HepG2 (cell line): ENCODE measurements at regions not wholly inside any gene's neighbourhood (a gene's known extent, or its start where the extent isn't known, plus 50 kb on each side); places are given as distances from the start of the nearest gene placed in this dataset.

Source experiments
- BATF2 ChIP-seq: sonication (generic); formaldehyde crosslinking; IDR thresholded peaks from 2 replicates; pipeline ENCODE4 v1.8.0; 2022; ENCODE audit warnings: mild to moderate bottlenecking, missing genetic modification reagents, moderate library complexity
- BCL6 ChIP-seq: IDR thresholded peaks from 2 replicates; pipeline ENCODE4 v1.6.1; 2016; ENCODE audit warnings: missing genetic modification reagents, missing compliant biosample characterization
- CBX2 ChIP-seq, 2 experiments: fragments of 200-600 bp in 1 of 2; sonication (generic); formaldehyde crosslinking in 1 of 2; IDR thresholded peaks; 2 replicates each; pipeline versions ENCODE4 v1.7.0 to v1.8.1; 2018 to 2022; ENCODE audit warnings: low read depth in 2 of 2, low read length in 1 of 2, mild to moderate bottlenecking in 1 of 2, missing genetic modification reagents in 1 of 2
- CEBPG ChIP-seq: IDR thresholded peaks from 2 replicates; pipeline ENCODE4 v1.6.1; 2016
- CREM ChIP-seq, 2 experiments: sonication (generic) in 1 of 2; formaldehyde crosslinking in 1 of 2; IDR thresholded peaks; 2 replicates each; pipeline versions ENCODE4 v1.4.0 to v1.6.1; 2016 to 2020; ENCODE audit warnings: antibody characterized with exemption in 1 of 2, mild to moderate bottlenecking in 1 of 2, missing genetic modification reagents in 1 of 2
- DMTF1 ChIP-seq: sonication (generic); formaldehyde crosslinking; IDR thresholded peaks from 2 replicates; pipeline ENCODE4 v1.4.0; 2020; ENCODE audit warnings: mild to moderate bottlenecking, missing genetic modification reagents
- HOXA3 ChIP-seq: sonication (generic); formaldehyde crosslinking; IDR thresholded peaks from 2 replicates; pipeline ENCODE4 v1.5.0; 2020; ENCODE audit warnings: missing genetic modification reagents
- RAD21 ChIP-seq: fragments of 450-650 bp; formaldehyde crosslinking; IDR thresholded peaks from 2 replicates; pipeline ENCODE4 v1.5.0; 2020; ENCODE audit warnings: mild to moderate bottlenecking
- SKIL ChIP-seq: sonication (generic); formaldehyde crosslinking; IDR thresholded peaks from 2 replicates; pipeline ENCODE4 v1.8.0; 2022; ENCODE audit warnings: missing genetic modification reagents, mild to moderate bottlenecking, moderate library complexity, borderline replicate concordance
- TBP ChIP-seq: sonication (generic); formaldehyde crosslinking; IDR thresholded peaks from 2 replicates; pipeline ENCODE4 v1.5.0; 2020; ENCODE audit warnings: missing genetic modification reagents
- ZBTB7A ChIP-seq: sonication (generic); formaldehyde crosslinking; IDR thresholded peaks from 2 replicates; pipeline ENCODE4 v1.8.0; 2022; ENCODE audit warnings: mild to moderate bottlenecking, missing genetic modification reagents
- ZNF234 ChIP-seq: sonication (generic); formaldehyde crosslinking; conservative IDR thresholded peaks from 2 replicates; pipeline ENCODE4 v1.5.1; 2020; ENCODE audit warnings: mild to moderate bottlenecking, missing genetic modification reagents
- ZNF282 ChIP-seq: fragments of 450-650 bp; IDR thresholded peaks from 2 replicates; pipeline ENCODE4 v1.6.1; 2018; ENCODE audit not compliant: partially characterized antibody
- ZNF30 ChIP-seq: sonication (generic); formaldehyde crosslinking; IDR thresholded peaks from 2 replicates; pipeline ENCODE4 v1.5.0; 2020; ENCODE audit warnings: mild to moderate bottlenecking, missing genetic modification reagents
- ZNF589 ChIP-seq: sonication (generic); formaldehyde crosslinking; conservative IDR thresholded peaks from 2 replicates; pipeline ENCODE4 v1.8.0; 2022; ENCODE audit warnings: mild to moderate bottlenecking, moderate library complexity, missing genetic modification reagents
- ZNF747 ChIP-seq: sonication (generic); formaldehyde crosslinking; IDR thresholded peaks from 2 replicates; pipeline ENCODE4 v1.8.1; 2023; ENCODE audit warnings: missing genetic modification reagents, mild to moderate bottlenecking, borderline replicate concordance
- ZNF850 ChIP-seq: sonication (generic); formaldehyde crosslinking; conservative IDR thresholded peaks from 2 replicates; pipeline ENCODE4 v1.9.0; 2021; ENCODE audit warnings: mild to moderate bottlenecking, missing genetic modification reagents
- TF ChIP-seq, protein P1 (sequence below): sonication (generic); formaldehyde crosslinking; IDR thresholded peaks from 2 replicates; pipeline ENCODE4 v1.4.0; 2020; ENCODE audit warnings: missing genetic modification reagents, borderline replicate concordance
- TF ChIP-seq, protein P2 (sequence below): sonication (generic); formaldehyde crosslinking; IDR thresholded peaks from 2 replicates; pipeline ENCODE4 v1.4.0; 2020; ENCODE audit warnings: missing genetic modification reagents

- TF ChIP-seq CREM (IDR thresholded peaks at IDR 0.05) (peak; percentile 83), CREM (CRISPR knock-in tag; IDR thresholded peaks at IDR 0.05) (no peak), BATF2 (CRISPR knock-in tag) (no peak), CEBPG (CRISPR knock-in tag) (peak; percentile 76), ZNF234 (CRISPR knock-in tag) (no peak), RAD21 (CRISPR knock-in tag) (no peak), DMTF1 (no peak), ZNF30 (CRISPR knock-in tag) (no peak), ZNF589 (no peak; the same call in 1 of the 2 replicates), ZNF747 (CRISPR knock-in tag) (no peak), CBX2 (IDR thresholded peaks at IDR 0.05; ENCODE audit: low read depth, low read length) (peak; percentile 61; the same call in 1 of the 2 replicates), CBX2 (CRISPR knock-in tag; IDR thresholded peaks at IDR 0.05; ENCODE audit: low read depth) (no peak), ZNF282 (no peak), BCL6 (peak; percentile 94), HOXA3 (CRISPR knock-in tag) (no peak; the same call in 1 of the 2 replicates), ZNF850 (CRISPR knock-in tag) (no peak), ZBTB7A (CRISPR knock-in tag) (0 out of 2 replicates have a peak, but pooled peaks have one; percentile 24), TBP (CRISPR knock-in tag) (no peak), SKIL (CRISPR knock-in tag) (peak; percentile 88)
- TF ChIP-seq, protein P1, sequence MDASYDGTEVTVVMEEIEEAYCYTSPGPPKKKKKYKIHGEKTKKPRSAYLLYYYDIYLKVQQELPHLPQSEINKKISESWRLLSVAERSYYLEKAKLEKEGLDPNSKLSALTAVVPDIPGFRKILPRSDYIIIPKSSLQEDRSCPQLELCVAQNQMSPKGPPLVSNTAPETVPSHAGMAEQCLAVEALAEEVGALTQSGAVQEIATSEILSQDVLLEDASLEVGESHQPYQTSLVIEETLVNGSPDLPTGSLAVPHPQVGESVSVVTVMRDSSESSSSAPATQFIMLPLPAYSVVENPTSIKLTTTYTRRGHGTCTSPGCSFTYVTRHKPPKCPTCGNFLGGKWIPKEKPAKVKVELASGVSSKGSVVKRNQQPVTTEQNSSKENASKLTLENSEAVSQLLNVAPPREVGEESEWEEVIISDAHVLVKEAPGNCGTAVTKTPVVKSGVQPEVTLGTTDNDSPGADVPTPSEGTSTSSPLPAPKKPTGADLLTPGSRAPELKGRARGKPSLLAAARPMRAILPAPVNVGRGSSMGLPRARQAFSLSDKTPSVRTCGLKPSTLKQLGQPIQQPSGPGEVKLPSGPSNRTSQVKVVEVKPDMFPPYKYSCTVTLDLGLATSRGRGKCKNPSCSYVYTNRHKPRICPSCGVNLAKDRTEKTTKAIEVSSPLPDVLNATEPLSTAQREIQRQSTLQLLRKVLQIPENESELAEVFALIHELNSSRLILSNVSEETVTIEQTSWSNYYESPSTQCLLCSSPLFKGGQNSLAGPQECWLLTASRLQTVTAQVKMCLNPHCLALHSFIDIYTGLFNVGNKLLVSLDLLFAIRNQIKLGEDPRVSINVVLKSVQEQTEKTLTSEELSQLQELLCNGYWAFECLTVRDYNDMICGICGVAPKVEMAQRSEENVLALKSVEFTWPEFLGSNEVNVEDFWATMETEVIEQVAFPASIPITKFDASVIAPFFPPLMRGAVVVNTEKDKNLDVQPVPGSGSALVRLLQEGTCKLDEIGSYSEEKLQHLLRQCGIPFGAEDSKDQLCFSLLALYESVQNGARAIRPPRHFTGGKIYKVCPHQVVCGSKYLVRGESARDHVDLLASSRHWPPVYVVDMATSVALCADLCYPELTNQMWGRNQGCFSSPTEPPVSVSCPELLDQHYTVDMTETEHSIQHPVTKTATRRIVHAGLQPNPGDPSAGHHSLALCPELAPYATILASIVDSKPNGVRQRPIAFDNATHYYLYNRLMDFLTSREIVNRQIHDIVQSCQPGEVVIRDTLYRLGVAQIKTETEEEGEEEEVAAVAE (CRISPR knock-in tag) = no peak
- TF ChIP-seq, protein P2, sequence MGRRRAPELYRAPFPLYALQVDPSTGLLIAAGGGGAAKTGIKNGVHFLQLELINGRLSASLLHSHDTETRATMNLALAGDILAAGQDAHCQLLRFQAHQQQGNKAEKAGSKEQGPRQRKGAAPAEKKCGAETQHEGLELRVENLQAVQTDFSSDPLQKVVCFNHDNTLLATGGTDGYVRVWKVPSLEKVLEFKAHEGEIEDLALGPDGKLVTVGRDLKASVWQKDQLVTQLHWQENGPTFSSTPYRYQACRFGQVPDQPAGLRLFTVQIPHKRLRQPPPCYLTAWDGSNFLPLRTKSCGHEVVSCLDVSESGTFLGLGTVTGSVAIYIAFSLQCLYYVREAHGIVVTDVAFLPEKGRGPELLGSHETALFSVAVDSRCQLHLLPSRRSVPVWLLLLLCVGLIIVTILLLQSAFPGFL (CRISPR knock-in tag) = no peak
These were observed 139.4 kb downstream of the RPLP1 start (continued) for GRCh38 chr15:69591905-69592508.
